ENCODE measurements at regions not wholly inside any gene's neighbourhood (a gene's known extent, or its start where the extent isn't known, plus 50 kb on each side); places are given as distances from the start of the nearest gene placed in this dataset.

DNA sequence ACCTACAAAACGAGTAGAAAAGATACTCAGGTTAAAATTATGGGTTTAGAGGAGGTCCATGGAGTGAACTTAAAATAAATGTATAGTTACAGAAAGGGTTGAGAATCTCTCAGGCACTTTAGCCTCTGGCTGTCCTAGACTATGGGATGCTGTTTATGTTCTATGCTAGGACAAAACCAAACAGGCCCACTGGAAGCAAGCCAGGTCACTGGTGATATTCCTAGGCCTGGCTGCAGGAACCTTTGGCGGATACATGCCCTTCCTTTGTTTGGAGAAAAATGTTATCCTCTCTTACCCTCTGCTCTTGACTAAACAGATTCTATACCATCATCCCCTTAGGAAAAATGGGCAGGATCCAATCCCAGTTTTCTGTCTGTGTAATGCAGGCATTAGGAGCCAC lies 90.7 kb upstream of the DUSP10 start:
- no peak for DNase-seq

- no peak for DNase-seq
Measured at GRCh38 chr1:221832151-221832550, 90.3 kb upstream of the DUSP10 start.

GRCh38 chr1:221829327-221830015 lies 87.6 kb upstream of the DUSP10 start:
- peak; percentile 84 for DNase-seq

DNA sequence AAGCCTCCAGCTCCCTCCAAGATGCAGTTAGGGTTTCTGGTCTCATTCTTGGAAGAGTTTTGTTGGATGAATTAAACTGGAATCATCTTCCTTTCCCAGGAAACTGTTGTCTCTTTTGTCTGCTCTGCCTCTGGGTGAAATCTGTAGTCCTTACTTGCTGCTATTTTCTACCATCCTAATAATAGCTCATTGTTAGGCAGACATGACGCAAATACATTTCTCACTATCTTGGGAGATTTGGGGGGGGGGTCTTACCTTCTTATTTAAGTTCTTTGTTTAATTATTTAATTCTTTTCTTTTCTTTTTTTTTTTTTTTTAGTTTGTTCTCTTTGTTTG lies 85.4 kb upstream of the DUSP10 start:
- no peak for DNase-seq

- DNase-seq: no peak
Measured at GRCh38 chr1:221824909-221825308, 83.0 kb upstream of the DUSP10 start.

DNA sequence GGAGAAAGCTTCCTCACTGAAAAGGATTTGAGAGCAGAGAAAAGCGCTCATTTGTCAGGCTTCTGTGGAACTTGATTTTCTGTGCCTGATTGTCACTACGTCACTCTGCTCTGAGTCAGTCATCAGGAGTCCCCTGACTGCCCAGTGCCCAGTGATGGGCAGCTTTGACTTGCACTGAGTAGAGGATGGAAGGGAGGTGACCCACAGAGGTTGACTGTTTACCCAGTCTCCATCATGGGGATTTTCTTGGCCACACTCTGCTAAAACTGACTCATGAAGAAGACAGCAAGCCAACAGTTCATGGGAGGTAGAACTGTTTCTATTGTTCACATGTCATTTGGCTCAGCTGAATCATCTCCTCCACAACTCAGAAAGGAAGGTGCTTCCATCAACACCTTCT lies 82.1 kb upstream of the DUSP10 start:
- peak; percentile 48 for DNase-seq

- no peak for DNase-seq
Measured at GRCh38 chr1:221823561-221823960, 81.7 kb upstream of the DUSP10 start.

DNA sequence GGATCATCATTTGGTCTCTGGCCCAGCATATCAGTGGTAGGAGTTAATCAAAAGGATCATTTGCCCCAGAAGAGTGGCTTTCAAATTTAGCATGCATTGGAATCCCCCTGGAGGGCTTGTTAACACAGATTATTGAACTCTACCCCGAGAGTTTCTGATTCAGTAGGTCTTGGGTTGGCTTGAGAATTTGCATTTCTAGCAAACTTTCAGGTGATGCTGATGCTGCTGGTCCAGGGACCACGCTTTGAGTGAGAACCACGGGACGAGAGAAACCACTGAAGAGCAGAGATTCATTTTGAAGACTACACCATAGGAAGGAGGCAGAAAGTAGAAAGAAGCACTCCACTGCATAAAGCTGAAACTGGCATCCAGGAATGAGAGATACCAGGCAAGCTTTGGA lies 81.3 kb upstream of the DUSP10 start:
- DNase-seq: peak; percentile 46

DNA sequence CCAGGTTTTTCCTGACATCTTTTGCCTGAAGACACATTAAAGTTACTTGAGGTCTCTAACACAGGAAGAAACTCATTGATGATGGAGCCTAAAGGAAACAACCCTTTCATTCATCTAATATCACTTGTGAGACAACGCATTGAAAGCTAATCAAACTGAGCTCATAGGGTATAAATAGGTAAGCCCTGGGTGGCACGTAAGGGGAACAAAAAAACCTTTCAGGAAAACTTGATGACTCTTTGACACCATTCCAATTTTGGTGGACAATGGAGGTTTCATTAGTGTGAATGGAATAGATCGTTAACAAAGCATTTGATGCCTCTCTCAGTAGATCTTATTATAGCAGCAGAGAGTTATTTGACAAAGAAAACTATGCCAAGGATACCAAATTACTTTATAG lies 80.7 kb upstream of the DUSP10 start:
- no peak for DNase-seq

- DNase-seq: no peak
Measured at GRCh38 chr1:221816899-221817298, 75.0 kb upstream of the DUSP10 start.

DNA sequence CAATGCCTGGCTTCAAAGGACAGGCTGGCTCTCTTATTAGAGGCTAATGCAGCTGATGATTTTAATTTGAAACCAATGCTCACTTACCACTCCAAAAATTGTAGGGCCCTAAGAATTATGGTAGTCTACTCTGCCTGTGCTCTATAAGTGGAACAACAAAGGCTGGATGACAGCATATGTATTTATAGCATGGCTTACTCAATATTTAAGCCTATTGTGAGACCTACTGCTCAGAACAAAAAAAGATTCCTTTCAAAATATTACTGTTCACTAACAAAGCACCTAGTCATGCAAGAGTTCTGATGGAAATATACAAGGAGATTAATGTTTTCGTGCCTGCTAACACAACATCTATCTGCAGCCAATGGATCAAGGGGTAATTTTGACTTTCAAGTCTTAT lies 73.8 kb upstream of the DUSP10 start:
- no peak for DNase-seq

DNA sequence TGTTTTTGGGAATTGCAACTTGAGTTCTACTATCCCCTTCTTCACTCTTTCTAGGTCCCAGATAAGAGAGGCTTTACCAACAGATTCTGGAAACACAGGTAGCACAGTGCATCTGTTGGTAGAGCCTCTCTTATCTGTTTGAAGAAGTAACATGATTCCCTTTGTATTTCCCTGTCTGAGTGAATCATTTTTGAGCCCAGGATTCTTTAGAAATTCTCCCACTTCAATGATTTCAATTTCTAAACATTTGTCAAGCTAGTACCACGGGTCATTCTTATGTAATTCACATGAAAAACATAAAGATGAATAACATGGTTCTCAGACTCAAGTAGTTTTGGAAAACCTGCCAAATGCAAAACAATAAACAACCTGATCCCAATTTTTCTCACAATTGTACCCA lies 72.0 kb upstream of the DUSP10 start:
- DNase-seq: no peak

GRCh38 chr1:221812905-221813597 lies 71.2 kb upstream of the DUSP10 start:
- no peak for DNase-seq

- no peak for DNase-seq
Measured at GRCh38 chr1:221812088-221812752, 70.3 kb upstream of the DUSP10 start.

- no peak for DNase-seq
Measured at GRCh38 chr1:221810406-221810805, 68.5 kb upstream of the DUSP10 start.

DNA sequence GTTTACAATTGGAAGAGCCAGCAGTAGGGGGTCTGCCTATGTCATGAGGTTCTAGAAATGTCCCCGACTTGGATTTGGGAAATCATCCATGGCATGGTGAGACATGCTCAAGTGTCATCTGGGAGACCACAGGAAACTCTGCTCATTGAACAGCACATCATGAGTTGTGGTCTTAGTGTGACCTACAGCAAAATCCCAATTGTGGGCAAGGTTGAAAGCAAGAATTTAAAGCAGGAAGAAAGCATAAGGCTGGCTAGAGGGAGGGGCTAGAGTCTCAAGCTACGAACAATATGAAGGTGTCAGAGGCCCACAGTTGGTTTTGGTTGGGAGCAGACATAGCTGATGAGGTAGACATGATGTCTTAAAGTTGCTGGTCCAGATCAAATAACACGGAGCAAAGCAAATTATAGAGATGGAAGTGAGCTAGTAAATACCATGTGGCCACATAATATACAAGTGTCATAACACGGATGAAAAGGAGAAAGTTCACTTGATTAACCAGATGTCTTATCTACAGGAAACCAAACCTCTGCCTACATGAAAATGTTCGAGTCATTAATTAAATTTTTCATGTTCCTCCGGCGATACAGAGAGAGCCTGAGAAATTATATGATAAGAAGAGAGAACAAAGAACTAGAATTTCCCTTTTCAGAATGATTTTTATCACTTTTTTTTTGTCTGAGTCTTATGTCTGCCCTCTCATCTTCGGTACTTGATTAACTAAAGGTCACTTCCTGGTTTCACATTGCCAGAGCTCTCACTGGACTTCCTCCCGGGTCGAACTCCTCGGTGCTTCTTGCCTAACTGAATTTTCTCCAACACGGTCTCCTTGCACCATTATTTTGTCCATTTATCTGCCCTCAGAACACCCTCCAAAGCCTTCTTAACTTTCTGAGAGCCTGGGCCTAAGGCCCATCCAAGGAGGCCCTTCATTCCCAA lies 67.5 kb upstream of the DUSP10 start:
- DNase-seq: no peak

DNA sequence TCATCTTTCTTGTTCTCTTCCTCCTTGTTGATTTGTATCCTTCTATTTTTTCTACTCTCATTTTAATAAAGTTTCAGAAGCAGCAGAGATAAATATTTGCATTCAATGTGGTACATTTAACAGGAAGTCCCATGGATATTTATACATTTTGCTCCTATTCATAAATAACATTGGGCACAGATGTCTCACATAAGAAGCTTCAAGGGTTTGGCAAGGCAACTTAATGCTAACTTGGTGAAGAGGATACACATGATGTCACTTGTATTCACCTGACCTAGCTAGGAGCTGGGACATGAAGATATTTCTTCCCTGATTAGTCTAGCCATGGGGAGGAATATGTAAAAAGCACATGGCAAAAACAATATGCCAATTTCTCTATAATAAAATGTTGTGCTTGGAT lies 65.1 kb upstream of the DUSP10 start:
- no peak for DNase-seq

DNA sequence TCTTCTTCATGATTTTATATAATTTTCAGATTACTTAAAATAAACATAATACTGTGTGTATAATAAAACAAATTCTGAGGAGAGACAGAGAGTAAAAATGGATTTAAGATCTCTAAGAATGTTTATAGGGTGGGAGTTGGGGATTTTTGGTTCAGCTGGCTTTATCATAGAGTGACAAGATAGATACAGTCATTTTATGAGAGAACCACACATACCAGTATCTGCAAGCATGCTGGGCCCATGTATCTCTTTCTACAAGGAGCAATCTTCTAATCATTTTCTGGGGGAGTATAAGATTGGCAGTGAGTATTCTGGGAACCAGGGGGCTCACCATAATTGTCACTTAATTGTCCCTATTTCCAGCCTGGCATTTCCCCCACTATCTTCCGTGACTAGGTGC lies 64.3 kb upstream of the DUSP10 start:
- DNase-seq: no peak

DNA sequence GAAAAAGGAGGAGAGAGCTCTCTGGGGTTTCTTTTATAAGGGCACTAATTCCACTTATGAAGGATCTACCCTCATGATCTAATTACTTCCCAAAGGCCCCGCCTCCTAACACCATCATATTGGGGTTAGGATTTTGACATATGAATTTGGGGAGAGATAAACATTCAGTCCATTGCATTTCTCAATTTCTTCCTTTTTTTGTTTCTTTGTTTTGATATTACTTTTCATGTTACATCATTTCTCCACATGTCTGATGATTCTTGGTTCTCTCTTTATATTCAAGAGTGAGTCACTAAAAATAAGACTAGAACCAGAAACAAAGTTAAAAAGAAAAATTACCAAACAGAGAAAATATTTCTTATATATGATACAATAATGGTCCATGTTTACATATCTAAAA lies 63.2 kb upstream of the DUSP10 start:
- no peak for DNase-seq

DNA sequence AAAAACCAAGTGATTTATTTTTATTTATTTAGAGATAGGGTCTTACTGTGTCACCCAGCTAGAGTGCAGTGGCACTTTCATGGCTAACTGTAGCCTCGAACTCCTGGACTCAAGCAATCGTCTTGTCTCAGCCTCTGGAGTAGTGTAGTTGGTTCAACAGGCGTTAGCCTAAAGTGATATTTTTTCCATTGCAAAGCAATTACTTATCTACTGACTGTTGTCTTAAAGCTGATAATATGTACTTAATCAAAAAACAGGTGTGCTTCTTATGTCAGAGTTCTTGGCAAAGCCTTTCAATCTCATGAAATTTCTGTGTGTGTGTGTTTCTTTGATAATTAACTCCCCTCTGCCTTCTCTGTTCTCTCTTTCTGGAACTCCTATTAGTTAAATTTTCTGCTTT lies 62.4 kb upstream of the DUSP10 start:
- DNase-seq: no peak

GRCh38 chr1:221801773-221802516 lies 60.1 kb upstream of the DUSP10 start:
- no peak for DNase-seq

DNA sequence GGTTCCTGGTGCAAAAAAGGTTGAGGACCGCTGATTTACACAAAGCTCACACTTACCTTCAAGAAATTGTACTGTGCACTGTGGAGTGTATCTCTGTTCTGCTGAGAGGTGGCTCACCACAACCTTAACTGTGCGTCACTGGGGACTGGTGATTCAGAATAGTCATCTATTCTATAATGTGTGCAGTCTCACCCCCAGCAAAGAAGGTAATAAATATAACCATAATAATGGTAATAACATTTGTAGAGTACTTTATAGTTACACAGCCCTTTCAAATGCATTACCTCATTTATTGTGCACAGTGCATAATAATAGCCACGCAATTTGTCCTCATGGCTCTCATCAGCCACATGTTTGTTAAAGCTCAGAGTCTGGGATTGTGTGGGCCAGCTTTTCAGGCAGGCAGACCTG lies 59.4 kb upstream of the DUSP10 start:
- no peak for DNase-seq

GRCh38 chr1:221800831-221801230 lies 58.9 kb upstream of the DUSP10 start:
- no peak for DNase-seq
